Nephron progenitor cell (in vitro differentiated cells): ENCODE measurements at regions not wholly inside any gene's neighbourhood (a gene's known extent, or its start where the extent isn't known, plus 50 kb on each side); places are given as distances from the start of the nearest gene placed in this dataset.

Experiments used
- DNase-seq: peaks from one replicate; pipeline ENCODE4 v3.0.0; 2021
- H3K27ac Mint-ChIP-seq: 2 replicates; pipeline ENCODE4 v1.8.0; 2021; ENCODE audit warnings: mild to moderate bottlenecking, moderate library complexity, mixed read lengths
- H3K27me3 Mint-ChIP-seq: 2 replicates; pipeline ENCODE4 v1.8.0; 2021; ENCODE audit warnings: mild to moderate bottlenecking, low read depth, mixed read lengths; ENCODE audit not compliant: poor library complexity
- H3K36me3 Mint-ChIP-seq: 2 replicates; pipeline ENCODE4 v1.8.0; 2021; ENCODE audit warnings: low read depth, mixed read lengths
- H3K4me1 Mint-ChIP-seq: 2 replicates; pipeline ENCODE4 v1.8.0; 2021; ENCODE audit warnings: mixed read lengths
- H3K4me3 Mint-ChIP-seq: 2 replicates; pipeline ENCODE4 v1.8.0; 2021; ENCODE audit warnings: mild to moderate bottlenecking, moderate library complexity, mixed read lengths
- H3K9me3 Mint-ChIP-seq: 2 replicates; pipeline ENCODE4 v1.8.0; 2021; ENCODE audit warnings: mild to moderate bottlenecking, moderate library complexity, mixed read lengths
- TF ChIP-seq, protein P1 (sequence below): fragments of 200-600 bp; sonication (generic); IDR thresholded peaks from 2 replicates; pipeline ENCODE4 v1.5.0; 2021; ENCODE audit warnings: antibody characterized with exemption

DNA sequence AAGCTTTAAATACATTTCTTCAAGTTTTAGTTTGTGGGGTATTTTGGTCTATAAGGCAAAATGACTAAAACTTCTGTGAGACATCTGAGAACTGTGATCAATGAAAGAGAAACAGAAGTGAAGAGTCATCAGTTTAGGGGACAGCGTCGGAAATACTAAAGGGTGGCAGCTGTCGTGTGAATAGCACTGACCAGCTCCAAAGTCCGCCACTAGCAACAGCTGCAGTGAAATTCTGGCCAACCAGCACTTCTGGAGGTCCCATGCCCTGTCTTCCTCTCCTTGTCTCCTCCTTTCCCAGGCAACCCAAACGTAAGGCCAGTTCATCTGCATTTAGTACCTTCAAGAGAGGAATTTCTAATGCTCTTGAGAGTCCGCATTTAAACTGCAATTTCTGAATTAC lies 87.5 kb downstream of the DACT2 start:
- Mint-ChIP-seq H3K36me3 (no peaks in the 10 kb centered on the region), H3K27me3 (peaks cover 4% of the 10 kb centered on the region), H3K4me1 (peaks cover 39% of the 10 kb centered on the region), H3K27ac (no peak overlapping the region), H3K4me3 (no peak overlapping the region), H3K9me3 (no peaks in the 10 kb centered on the region)
- DNase-seq = no peak
- TF ChIP-seq, protein P1, sequence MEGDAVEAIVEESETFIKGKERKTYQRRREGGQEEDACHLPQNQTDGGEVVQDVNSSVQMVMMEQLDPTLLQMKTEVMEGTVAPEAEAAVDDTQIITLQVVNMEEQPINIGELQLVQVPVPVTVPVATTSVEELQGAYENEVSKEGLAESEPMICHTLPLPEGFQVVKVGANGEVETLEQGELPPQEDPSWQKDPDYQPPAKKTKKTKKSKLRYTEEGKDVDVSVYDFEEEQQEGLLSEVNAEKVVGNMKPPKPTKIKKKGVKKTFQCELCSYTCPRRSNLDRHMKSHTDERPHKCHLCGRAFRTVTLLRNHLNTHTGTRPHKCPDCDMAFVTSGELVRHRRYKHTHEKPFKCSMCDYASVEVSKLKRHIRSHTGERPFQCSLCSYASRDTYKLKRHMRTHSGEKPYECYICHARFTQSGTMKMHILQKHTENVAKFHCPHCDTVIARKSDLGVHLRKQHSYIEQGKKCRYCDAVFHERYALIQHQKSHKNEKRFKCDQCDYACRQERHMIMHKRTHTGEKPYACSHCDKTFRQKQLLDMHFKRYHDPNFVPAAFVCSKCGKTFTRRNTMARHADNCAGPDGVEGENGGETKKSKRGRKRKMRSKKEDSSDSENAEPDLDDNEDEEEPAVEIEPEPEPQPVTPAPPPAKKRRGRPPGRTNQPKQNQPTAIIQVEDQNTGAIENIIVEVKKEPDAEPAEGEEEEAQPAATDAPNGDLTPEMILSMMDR = no peak

DNA sequence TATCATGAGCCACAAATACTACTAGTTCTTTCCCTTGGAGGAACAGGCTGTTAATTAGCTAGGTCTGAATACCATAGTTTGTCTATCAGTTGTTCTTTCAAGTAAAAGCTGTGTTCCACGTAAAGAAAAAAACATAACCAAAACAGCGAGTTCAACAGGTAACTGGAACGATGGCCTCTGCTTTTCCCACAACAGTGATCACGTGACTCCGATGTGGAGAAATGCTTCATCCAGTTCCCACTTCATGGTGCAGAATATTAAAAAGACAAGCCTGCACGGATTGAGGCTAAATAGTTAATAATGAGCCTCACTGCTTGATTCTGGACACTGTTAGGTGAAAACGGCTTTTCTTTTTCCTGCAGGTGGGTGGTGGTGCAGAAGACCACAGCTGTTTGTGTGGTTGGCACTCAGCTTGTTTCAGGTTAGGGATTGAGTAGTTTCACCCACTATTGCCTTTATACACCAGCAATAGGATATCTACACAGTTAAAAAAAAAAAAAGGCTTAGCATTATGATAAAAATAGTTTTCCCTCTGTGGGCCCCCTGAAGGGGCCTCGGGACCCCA lies 88.1 kb downstream of the DACT2 start:
- no peaks in the 10 kb centered on the region for H3K36me3 Mint-ChIP-seq
- H3K4me1 Mint-ChIP-seq = peaks cover 45% of the 10 kb centered on the region
- peaks cover 4% of the 10 kb centered on the region for H3K27me3 Mint-ChIP-seq
- no peak overlapping the region for H3K4me3 Mint-ChIP-seq
- DNase-seq = no peak
- TF ChIP-seq, protein P1 = no peak
- no peaks in the 10 kb centered on the region for H3K9me3 Mint-ChIP-seq
- no peak overlapping the region for H3K27ac Mint-ChIP-seq

DNA sequence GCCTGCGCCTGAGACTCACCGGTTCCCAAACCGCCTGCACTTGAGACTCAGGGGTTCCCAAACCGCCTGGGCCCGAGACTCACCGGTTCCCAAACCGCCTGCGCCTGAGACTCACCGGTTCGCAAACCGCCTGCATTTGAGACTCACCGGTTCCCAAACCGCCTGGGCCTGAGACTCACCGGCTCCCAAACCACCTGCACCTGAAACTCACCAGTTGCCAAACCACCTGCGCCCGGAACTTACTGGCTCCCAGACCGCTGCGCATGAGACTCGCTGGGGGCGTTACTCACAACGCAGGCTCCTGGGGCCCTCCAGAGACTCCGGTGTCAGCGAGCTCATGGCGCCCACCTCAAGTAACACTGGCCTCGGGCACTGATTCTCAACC lies 90.2 kb downstream of the DACT2 start:
- Mint-ChIP-seq H3K27me3 (peaks cover 11% of the 10 kb centered on the region), H3K9me3 (no peaks in the 10 kb centered on the region), H3K4me1 (peaks cover 66% of the 10 kb centered on the region), H3K36me3 (no peaks in the 10 kb centered on the region), H3K4me3 (no peak overlapping the region), H3K27ac (no peak overlapping the region)
- TF ChIP-seq, protein P1 = no peak
- no peak for DNase-seq

DNA sequence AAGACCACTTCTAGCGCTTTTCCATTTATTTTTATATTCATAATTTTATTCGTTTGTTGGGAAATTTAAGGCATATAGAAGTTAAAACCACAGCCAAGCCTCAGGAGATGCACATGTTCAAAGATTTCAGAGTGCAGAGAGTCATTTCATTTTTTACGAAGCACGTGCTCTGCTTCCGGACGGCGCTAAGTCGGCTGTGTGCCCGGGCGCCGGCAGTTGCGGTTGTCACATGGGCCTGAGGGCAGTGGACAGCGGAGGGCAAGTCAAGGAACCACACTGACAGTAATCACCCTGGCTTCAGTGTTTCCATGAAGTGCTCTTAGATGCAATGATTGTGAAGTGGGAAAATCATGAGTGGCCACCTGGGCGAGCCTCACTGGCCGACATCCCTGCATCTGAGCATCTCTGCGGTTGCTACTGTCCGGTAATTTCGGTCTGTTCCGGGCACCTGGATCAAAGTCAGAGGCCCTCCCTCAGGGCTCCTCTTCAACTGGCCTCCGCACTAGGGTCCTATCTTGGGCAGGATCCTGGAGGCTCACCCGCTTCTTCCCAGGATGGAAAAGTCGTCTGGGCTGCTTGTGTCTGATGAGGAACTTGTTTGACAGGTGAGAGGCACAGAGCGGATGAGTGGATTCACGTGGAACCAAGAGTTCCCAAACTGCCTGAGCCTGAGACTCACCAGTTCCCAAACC lies 90.8 kb downstream of the DACT2 start:
- TF ChIP-seq, protein P1 = no peak

DNA sequence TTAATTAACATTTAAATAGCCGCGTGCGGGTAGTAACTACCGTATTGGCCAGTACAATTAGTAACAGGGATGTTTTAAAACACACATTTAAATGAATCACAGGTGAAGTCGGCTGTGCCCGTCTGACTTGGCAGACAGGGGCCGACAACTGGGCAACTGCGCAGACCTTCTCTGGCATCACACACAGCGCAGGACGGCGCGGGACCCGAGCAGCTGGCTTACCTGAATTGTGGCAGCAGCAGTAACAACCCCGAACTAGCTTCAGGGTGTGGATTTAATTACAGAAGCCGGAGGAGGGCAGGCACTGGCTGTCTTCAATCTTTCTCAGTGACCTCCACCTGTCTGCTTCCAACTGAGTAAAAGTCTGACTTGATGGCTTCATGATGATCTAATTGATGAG lies 91.7 kb downstream of the DACT2 start:
- H3K4me3 Mint-ChIP-seq = no peak overlapping the region
- H3K9me3 Mint-ChIP-seq = no peaks in the 10 kb centered on the region
- no peak for DNase-seq
- TF ChIP-seq, protein P1 = no peak
- H3K4me1 Mint-ChIP-seq = peaks cover 66% of the 10 kb centered on the region
- H3K36me3 Mint-ChIP-seq = no peaks in the 10 kb centered on the region
- no peak overlapping the region for H3K27ac Mint-ChIP-seq
- peaks cover 11% of the 10 kb centered on the region for H3K27me3 Mint-ChIP-seq

More for the DNA sequence above, 90.8 kb downstream of the DACT2 start:
- no peak for DNase-seq
- H3K4me3 Mint-ChIP-seq = no peak overlapping the region
- H3K4me1 Mint-ChIP-seq = peaks cover 66% of the 10 kb centered on the region
- no peaks in the 10 kb centered on the region for H3K36me3 Mint-ChIP-seq
- H3K27me3 Mint-ChIP-seq = peaks cover 11% of the 10 kb centered on the region
- no peak overlapping the region for H3K27ac Mint-ChIP-seq
- H3K9me3 Mint-ChIP-seq = no peaks in the 10 kb centered on the region

DNA sequence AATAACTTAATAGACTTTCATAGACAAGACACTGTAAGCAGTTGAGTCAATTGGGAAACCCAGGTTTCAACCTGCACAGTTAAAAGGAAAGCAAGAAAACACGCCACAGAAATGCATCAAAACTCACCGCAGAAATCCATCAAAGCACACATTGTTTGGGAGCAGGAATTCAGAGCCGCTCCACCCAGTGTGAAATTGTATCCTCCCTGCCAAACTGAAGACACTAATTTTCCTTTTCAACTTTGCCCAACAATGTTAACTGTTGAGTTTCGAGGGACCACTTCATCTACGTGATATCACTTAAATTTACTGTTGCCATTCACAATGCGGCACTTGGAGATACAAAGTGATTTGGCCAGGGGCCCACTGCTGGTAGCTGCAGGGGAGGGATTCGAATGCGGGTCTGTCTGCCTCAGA lies 92.7 kb downstream of the DACT2 start:
- Mint-ChIP-seq H3K4me3 (no peak overlapping the region), H3K27me3 (peaks cover 14% of the 10 kb centered on the region), H3K9me3 (no peaks in the 10 kb centered on the region), H3K36me3 (no peaks in the 10 kb centered on the region), H3K4me1 (peaks cover 60% of the 10 kb centered on the region), H3K27ac (no peak overlapping the region)
- no peak for DNase-seq
- TF ChIP-seq, protein P1 = no peak
